Left cardiac atrium (tissue), 4 donors: ENCODE measurements at regions not wholly inside any gene's neighbourhood (a gene's known extent, or its start where the extent isn't known, plus 50 kb on each side); places are given as distances from the start of the nearest gene placed in this dataset.
"Not testable (repeated sequence)": the region's sequence is repeated elsewhere in the genome, so short reads cannot be mapped to it uniquely, and the experiment has no call there.

Experiments
- ATAC-seq, 2 donors: fragments of 200-7000 bp; cut with Tn5 transposase; one replicate each; pipeline ENCODE4 v1.9.1; 2020; ENCODE audit warnings: mild to moderate bottlenecking in 2 of 2, moderate library complexity in 2 of 2
- DNase-seq: peaks from one replicate; pipeline ENCODE4 v3.0.0-alpha.2; 2020
- intact Hi-C, 2 donors: fragments of 100-400 bp; cut with DNase I; formaldehyde crosslinking; loops; one replicate each; pipeline versions ENCODE4 v1.14.1 to v1.15.1; 2022 to 2023
- donor health status: DM: no; HTN: yes; CAD: no.
- donor health status: DM: no; HTN: yes; CAD: no; lungs with severe emphysema.
- donor health status: DM: yes; HTN: yes; CAD: no.
- donor health status: Dilated cardiomyopathy.

- intact Hi-C loops, result no loop called here
- no peak for ATAC-seq
- no peak for DNase-seq
Observed at GRCh38 chr9:7739595-7739994, 60.0 kb downstream of the DMAC1 start.

GRCh38 chr9:7735311-7735710, 64.3 kb downstream of the DMAC1 start:
- ATAC-seq (no peak), DNase-seq (no peak)
- intact Hi-C loops, result no loop called here

DNA sequence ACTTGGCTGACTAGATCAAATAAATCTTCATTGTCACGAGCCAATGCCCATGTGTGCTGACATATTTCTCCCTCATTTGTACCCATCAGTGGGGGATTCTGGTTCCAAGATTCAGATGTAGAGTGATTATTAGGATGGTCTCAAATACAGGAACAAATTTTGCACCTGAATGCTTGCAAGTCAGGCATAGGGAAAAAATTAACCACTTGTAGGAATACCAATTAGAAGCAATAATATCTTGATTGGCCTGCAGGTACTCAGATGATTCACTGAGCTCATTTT, 69.5 kb downstream of the DMAC1 start:
- DNase-seq (no peak), ATAC-seq (no peak)
- intact Hi-C loops, result no loop called here

GRCh38 chr9:7729371-7730163, 70.0 kb downstream of the DMAC1 start:
- DNase-seq (no peak), ATAC-seq (no peak)
- intact Hi-C loops, result no loop called here

GRCh38 chr9:7721291-7721690, 78.3 kb downstream of the DMAC1 start:
- DNase-seq (no peak), ATAC-seq (no peak)
- intact Hi-C loops, result no loop called here

GRCh38 chr9:7713088-7713487, 86.5 kb downstream of the DMAC1 start:
- DNase-seq, ATAC-seq, intact Hi-C loops: not testable (repeated sequence)

GRCh38 chr9:7710686-7711085, 88.9 kb downstream of the DMAC1 start:
- ATAC-seq, result no peak
- intact Hi-C loops, result no loop called here

DNA sequence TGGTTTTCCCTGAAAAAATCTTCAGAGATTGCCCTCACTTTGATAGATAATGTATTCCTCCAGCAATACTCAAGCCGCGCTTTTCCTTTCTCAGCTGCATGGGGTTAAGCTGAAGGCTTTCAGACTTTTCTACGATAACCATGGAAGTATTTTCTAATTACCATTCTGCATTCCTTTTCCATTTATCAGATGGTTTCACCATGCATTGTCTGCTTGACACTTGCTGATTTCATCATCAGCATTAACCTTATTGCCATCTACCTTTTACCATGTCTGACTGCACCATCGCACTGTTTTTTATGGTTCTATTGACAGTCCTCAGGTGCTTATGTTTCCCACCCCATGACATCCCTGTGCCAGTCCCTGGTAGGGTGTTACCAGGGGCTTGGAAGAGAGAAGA, 91.6 kb downstream of the DMAC1 start:
- ATAC-seq (no peak), DNase-seq (no peak)
- intact Hi-C loops, result no loop called here

More at GRCh38 chr9:7710686-7711085, 88.9 kb downstream of the DMAC1 start:
- DNase-seq, result no peak

DNA sequence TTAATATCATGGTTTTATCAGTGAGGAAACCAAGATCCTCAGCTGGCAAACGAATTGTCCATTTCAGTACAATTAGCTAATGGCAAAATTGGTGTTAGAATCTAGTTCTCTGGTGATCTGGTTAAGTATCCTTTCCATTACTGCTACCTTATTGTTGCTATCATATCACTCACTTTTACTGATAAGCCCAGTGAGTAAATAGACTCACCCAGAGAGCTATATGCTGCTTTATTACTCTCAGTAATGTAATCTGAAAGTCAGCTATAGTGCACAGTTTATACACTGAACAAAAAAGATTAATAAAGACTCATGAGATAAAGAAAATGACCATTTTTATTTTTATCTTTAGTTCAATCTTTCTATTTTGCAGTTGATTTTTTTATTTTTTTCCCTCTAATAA, 95.0 kb downstream of the DMAC1 start:
- DNase-seq, result no peak
- ATAC-seq, result no peak
- intact Hi-C loops, result no loop called here

GRCh38 chr9:7691909-7692308, 107.7 kb downstream of the DMAC1 start:
- DNase-seq (no peak), ATAC-seq (no peak)
- intact Hi-C loops, result no loop called here

GRCh38 chr9:7690014-7690413, 109.6 kb downstream of the DMAC1 start:
- intact Hi-C loops, result no loop called here
- DNase-seq (no peak), ATAC-seq (no peak)

DNA sequence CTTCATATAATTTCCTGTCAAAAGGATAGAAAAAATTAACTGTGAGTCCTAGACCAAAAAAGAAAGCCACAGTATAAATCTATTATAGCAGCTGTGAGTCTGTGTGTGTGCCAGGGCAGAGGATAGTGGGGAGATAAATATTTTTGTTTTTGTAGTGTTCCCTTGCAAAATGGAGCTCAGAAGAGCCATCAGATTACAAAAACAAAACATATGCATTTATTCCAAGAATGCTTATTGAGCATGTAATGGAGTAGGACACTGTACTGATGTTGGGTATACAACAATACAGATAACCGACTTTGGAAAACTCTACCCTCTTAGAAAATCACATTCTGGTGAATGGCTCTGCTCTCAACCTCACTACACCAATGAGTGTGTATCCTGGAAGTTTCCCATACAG, 111.0 kb downstream of the DMAC1 start:
- intact Hi-C loops, result no loop called here
- DNase-seq (no peak), ATAC-seq (no peak)

DNA sequence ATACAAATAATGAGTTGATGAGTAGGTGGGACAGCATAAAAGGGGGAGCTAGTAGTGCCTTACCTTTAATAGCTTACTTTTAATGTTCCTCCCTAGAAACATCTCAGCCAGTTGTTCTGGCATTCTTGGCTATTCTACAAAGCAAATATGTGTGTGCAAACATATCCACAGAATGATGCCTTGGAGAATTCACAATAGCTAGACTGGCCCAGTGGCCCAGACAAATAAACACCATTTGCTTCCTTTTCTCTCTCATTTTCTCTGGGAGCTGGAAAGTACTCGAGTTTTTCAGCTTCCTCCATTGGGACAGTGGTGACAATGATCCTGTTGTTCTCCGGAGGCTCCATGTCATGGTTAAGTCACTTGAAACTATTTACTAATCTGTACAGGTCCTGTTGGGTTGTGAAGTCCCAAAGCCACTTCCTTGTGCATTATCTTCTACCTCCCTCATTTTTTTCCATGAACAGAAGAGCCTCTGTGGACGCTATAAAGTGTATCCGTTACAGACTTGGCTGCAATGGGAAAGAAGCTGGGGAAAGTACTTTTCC, 122.9 kb downstream of the DMAC1 start:
- DNase-seq (no peak), ATAC-seq (no peak)
- intact Hi-C loops, result no loop called here

DNA sequence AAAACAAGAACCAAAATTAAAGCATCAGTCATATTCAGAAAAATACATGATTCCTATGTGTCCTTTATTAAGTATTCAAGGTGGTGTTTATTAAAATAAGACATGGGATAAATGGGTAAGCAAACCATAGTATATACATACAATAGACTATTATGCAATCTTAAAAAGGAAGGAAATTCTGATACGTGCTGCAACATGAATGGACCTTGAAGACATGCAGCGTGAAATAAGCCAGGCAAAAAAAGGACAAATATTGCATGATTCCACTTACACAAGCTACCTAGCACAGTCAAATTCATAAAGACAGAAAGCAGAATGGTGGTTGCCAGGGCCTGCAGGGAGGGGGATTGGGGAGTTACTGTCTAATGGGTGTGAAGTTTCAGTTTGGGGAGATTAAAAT, 127.7 kb downstream of the DMAC1 start:
- DNase-seq (no peak), ATAC-seq (no peak)
- intact Hi-C loops, result no loop called here

DNA sequence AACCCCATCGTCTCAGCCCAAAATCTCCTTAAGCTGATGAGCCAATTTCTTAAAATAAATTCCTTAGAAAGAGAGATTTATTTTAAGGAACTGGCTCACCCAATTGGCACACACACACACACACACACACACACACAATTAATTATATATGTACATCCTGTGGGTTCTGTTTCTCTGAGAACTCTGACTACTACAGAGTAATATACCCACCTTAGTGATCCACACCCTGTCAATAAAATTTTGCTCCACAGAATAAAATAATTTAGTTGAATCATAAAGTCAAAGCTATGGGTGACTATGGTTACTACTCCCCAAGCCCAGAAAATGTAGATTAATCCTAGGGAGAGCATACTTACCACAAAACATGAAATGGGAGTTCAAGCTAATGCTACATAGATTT, 131.0 kb downstream of the DMAC1 start:
- ATAC-seq (no peak), DNase-seq (no peak)
- intact Hi-C loops, result no loop called here

DNA sequence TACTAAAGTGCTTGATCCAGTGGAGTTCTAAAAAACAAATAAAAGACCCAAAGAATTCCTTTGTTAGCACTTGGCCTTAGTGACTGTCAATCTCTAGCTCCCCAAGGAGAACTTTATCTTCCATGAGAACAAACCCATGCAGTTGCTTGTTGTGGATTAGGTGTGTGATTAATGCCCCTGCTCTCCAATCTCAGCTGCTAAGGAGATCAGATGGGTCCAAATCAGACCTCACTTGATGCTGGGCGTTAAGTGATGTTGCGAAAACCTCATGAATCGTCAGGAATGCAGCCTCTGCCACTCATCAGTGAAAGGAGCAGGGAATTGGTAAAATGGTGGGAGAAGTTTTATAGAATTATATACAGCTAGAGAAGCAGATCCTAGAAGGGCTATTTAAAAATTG, 133.7 kb downstream of the DMAC1 start:
- DNase-seq (no peak), ATAC-seq (no peak)
- intact Hi-C loops, result no loop called here

DNA sequence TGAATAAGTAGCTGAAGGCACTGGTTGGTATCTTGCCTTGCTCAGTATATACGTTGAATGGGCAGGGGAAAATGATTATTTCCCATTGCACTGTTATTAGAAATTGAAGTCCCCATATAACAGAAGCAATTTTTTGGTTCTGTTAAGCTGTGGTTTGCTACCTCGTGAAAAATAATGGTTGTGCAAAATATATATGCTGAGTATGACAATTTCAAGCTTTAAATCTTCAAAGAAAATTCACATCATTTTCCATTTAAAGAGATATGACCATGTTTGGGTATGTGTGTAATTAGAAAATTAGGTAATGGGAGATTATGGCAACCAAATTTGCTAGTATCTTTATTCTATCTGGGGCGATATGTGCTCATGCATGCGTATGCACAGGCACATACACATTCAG, 139.8 kb downstream of the DMAC1 start:
- intact Hi-C loops, result no loop called here
- ATAC-seq (no peak), DNase-seq (no peak)

DNA sequence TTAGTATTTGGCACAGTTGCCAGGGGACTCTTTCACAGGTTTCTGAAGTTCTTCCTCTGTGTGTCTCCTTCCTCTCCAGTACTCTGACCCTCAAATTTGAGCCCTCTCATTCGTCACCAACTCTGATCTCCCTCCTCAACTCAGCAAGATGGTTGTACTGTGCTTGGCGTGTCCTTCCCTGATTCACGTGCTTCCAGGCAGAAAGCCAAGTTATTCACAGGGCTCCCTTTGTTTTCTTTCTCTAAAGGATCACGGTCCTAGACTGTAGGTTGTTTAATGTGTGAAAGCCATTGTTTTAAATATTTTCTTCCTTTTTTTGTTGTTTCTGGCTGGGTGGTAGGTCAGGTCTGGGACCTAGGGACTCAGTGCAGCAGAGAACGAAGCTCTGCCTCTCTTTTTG, 142.9 kb downstream of the DMAC1 start:
- no peak for DNase-seq
- ATAC-seq, result no peak
- intact Hi-C loops, result no loop called here

- ATAC-seq (no peak), DNase-seq (no peak)
- intact Hi-C loops, result no loop called here
Observed at GRCh38 chr9:7653262-7653661, 146.3 kb downstream of the DMAC1 start.

GRCh38 chr9:7640231-7640630, 159.3 kb downstream of the DMAC1 start:
- peak in 1 of 2 donors; percentile 70 for ATAC-seq
- intact Hi-C loops, result no loop called here

GRCh38 chr9:7639471-7639870, 160.1 kb downstream of the DMAC1 start:
- intact Hi-C loops, result no loop called here
- ATAC-seq, result no peak
- DNase-seq, result no peak

More at GRCh38 chr9:7640231-7640630, 159.3 kb downstream of the DMAC1 start:
- no peak for DNase-seq
